SKM-1 treated with dmso at 0.1 percent for 144 hours (cell line): ENCODE measurements at regions not wholly inside any gene's neighbourhood (a gene's known extent, or its start where the extent isn't known, plus 50 kb on each side); places are given as distances from the start of the nearest gene placed in this dataset.

Experiments used
- DNase-seq: peaks from one replicate; lab custom pipeline; 2025; ENCODE audit not compliant: unreplicated experiment; lab: John Stamatoyannopoulos, UW

- no peak for DNase-seq
These were observed 213.2 kb downstream of the SLC7A11 start for GRCh38 chr4:138028923-138029322.

DNA sequence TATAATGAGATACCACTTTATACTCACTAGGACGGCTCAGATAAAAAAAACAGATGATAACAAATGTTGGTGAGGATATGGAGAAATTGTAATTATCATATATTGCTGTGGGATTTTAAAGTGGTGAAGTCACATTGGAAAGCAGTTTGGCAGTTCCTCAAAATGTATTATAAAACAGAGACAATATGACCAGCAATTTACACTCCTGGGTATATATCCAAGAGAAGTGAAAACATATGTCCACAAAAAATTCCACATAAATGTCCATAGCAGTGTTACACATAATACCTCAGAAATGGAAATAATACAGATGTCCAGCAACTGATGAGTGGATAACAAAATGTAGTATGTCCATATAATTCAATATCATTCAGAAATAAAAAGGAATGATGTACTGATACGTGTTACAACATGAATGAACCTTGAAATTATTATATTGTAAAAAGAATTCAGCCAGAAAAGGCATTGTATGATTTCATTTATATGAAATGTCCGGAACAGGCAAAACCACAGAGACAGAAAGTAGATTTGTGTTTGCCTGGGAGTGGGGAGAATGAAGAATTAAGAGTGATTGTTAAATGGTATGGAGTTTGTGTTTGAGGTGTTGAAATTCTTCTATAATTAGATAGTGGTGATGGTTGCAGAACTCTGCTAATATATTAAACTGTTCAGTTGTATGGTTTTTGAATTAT, 220.9 kb downstream of the SLC7A11 start:
- no peak for DNase-seq

DNA sequence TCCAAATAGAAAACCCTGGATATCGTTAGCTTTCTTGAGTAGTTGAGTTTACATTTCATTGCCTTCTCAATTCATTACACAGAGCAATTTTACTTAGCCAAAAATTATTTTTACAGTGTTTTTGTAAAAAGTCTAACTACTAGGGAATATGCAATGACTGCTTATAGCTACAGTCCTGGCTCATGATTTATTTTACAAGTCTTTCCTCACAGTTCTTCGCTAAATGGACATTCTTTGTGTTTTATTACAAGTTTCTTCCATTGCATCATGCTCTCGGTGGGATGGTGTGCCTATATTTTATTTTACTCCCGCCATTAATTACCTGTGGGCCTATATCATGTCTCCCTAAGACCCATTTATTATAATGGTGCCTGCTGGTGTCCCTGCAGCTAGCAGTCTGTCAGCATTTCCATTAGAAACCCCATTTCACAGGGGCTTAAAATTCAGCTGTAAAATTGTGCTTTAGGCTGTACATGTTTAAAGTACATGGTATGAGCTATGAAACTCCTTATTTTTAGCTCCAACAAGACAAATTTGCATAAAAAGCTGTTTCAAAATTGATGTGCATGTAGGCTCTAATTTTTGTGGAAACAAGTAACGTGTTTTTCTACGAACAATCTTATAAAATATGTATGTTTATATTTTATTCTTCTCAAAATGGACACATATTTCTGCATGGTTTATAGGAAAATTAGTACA, 227.4 kb downstream of the SLC7A11 start:
- DNase-seq: no peak

DNA sequence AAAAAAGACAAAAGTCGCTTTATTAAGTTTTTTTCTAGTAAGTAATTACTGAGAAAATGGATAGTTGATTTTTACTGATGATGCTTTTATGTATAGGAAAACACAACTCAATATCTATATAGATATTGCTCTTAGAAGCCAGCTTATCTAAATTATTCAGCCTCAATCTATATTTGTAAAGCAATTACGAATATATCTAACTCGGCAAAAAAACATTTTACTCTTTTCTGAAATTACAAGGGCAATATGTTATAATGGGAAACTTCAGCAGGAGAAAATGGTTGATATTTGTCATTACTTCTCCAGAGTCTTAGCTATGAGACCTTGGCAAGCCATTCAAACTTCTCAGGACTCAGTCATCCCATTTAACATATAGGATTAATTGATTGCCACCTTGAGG, 228.5 kb downstream of the SLC7A11 start:
- no peak for DNase-seq

DNA sequence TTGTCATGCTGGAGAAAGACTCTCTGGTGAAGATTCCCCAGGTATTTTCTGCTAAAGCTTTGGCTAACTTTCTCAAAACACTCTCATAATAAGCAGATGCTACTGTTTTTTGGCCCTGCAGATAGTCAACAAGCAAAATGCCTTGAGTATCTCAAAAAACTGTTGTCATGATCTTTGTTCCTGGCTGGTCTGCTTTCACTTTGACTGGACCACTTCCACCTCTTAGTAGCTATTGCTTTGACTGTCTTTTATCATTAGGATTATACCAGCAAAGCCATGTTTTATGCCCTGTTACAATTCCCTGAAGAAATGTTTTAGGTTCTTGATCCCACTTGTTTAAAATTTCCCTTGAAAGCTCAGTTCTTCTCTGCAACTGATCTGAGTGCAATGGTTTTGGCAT, 231.5 kb downstream of the SLC7A11 start:
- DNase-seq: no peak

DNA sequence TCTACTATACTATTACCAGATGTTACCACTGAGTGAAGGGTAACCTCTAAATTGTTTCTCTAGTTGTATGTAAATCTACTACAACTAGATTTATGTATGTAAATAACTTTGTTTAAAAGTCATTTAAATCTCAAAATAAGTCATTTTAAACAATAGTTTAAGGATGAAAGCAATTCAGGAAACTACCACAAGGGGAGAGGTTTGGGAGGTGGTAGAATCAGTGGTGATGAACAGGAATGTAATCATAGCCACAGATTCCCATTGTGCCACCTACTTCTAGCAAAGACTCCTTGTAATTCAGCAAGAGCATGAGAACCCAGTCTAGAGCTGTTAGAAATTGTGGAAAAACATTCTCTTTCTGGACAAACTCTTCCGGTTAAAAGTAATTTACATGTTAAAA, 234.6 kb downstream of the SLC7A11 start:
- DNase-seq: no peak

- DNase-seq: no peak
These were observed 236.7 kb downstream of the SLC7A11 start for GRCh38 chr4:138005486-138005885.

- no peak for DNase-seq
These were observed 238.9 kb downstream of the SLC7A11 start for GRCh38 chr4:138003248-138003647.

- no peak for DNase-seq
These were observed 243.3 kb downstream of the SLC7A11 start for GRCh38 chr4:137998666-137999429.

DNA sequence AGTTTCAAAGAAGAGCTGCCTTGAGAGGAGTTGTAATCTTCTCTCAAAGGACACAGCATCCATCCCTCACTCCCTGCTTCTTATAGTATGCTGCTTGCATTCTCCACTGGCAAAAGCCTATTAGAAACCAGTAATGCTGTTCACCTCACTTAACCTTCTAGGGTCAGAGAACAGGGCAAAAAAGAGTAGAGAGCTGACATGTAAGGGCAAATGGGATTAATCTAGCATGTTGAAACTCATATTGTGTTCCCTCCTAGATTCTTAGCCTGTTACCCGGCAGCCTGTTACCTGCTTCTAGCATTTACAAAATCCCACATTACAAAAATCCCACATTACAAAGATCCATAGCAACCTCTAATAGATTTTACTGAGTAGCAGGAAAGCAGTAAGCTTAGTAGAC, 244.7 kb downstream of the SLC7A11 start:
- no peak for DNase-seq

DNA sequence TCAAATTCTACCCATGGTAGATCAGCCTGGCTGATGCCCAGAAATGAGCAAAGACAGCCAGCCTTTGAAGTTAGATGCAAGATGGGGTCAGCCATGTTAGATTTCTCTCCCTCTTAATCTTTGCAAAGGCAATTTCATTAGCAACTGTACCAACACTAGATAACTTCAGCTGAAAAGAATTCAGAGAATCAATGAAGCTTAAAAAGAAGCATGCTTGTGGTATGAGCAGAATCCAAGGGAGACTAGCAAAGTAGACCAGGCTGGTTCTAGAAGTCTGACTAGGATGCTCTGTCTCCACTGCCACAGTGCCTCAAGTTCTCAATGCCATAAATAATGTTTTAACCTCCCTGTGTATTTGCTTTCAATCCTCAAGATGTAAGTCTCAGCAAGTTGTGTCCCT, 247.3 kb downstream of the SLC7A11 start:
- no peak for DNase-seq

- no peak for DNase-seq
These were observed 248.9 kb downstream of the SLC7A11 start for GRCh38 chr4:137993232-137993631.

GRCh38 chr4:137981277-137981676, 260.9 kb downstream of the SLC7A11 start:
- no peak for DNase-seq

GRCh38 chr4:137980641-137981040, 261.5 kb downstream of the SLC7A11 start:
- no peak for DNase-seq

DNA sequence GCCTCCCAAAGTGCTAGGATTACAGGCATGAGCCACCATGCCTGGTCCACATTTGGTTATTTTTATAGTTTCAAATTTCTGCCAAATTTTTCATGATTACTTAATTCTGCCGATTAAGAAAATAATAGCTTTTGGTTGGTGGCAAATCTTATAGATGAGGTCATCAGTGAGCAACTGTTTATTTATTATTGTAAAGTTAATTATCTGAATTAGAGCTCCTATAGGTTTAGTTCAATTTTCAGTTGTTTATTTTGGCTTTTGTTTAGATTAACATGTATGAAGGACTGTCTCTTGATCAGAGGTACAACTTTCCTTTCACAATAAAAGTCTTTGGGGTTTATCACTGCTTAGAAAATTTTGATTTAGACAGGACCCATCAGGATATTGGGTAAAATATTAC, 262.2 kb downstream of the SLC7A11 start:
- no peak for DNase-seq

- no peak for DNase-seq
These were observed 273.0 kb downstream of the SLC7A11 start for GRCh38 chr4:137968956-137969678.

DNA sequence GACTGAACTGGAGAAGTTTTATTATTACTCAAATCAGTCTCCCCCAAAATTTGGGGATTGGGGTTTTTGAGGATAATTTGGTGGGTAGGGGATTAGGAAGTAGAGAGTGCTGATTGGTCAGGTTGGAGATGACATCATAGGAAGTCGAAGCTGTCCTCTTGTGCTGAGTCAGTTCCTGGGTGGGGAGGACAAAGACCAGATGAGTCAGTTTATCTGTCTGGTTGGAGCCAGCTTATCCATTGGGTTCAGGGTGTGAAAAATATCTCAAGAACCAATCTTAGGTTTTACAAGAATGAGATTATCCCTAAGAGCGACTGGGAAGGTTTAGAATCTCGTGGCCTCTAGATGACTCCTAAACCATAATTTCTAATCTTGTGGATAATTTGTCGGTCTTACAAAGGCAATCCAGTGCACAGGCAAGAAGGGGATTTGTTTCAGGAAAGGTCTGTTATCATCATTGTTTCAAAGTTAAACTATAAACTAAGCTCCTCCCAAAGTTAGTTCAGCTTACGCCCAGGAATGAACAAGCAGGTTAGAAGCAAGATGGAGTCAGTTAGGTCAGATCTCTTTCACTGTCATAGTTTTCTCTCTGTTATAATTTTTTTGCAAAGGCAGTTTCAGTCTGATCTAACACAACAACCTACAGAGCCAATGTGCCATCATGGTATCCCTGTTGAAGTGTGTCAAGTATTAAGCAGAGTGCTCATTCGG, 274.5 kb downstream of the SLC7A11 start:
- no peak for DNase-seq

DNA sequence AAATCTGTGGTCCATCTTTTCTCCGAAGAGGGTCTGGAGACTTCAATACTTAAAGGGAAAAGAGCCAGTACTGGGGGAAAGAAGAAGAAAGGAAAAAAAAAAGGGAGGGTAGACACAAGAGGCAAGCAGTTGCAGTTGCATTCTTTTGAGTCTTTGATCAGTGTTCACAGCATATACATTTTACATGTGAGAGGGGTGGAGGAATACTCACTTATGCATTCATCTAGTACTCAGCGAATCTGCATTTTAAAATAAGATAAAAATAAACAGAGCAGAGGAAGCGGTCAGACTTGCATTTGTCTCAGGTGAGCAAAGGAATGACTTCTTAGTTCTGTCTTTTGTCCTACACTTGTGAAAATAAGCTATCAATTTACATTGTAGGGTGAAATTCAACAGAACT, 275.6 kb downstream of the SLC7A11 start:
- DNase-seq: no peak

- DNase-seq: no peak
These were observed 281.1 kb downstream of the SLC7A11 start for GRCh38 chr4:137961051-137961438.

- no peak for DNase-seq
These were observed 281.6 kb downstream of the SLC7A11 start for GRCh38 chr4:137960371-137961050.
